ENCODE measurements at regions not wholly inside any gene's neighbourhood (a gene's known extent, or its start where the extent isn't known, plus 50 kb on each side); places are given as distances from the start of the nearest gene placed in this dataset.

DNA sequence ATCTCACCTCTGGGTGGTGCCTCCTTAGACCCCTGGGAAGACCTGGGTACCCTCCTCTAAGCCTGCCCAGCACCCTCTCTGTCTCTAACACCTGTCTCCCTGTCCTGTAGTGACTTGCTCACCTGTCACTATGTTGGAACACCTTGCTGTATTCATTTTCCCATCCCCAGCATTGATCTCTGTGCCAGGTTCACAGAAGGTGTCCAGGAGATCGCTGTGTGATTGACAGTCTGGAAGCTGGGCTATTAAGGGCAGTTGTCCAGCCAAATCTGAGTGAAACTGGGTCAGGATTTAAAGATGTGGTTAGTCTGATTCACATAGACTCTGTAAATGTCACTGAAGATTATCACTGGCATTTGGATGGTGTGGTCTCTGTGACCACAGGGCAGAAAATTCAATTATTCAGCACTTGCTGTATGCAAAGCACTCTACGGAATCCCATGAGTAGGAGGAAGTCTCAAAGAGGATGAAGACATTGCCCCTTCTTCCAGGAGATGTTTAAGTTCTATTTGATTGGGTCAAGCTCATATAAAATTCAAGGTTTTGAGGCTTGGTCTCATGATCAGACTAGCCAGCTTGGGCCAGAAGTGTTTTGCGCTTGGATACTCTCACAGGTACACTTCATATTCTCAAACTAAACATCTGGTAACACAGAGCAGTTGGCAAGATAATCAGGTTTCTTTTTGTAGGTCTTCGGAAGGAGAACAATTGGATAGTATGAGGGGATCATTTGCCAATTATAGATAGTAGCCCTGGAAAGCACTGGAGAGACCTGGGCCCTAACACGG is 57.8 kb upstream of the TAGAP start:
- TF ChIP-seq, protein P1, sequence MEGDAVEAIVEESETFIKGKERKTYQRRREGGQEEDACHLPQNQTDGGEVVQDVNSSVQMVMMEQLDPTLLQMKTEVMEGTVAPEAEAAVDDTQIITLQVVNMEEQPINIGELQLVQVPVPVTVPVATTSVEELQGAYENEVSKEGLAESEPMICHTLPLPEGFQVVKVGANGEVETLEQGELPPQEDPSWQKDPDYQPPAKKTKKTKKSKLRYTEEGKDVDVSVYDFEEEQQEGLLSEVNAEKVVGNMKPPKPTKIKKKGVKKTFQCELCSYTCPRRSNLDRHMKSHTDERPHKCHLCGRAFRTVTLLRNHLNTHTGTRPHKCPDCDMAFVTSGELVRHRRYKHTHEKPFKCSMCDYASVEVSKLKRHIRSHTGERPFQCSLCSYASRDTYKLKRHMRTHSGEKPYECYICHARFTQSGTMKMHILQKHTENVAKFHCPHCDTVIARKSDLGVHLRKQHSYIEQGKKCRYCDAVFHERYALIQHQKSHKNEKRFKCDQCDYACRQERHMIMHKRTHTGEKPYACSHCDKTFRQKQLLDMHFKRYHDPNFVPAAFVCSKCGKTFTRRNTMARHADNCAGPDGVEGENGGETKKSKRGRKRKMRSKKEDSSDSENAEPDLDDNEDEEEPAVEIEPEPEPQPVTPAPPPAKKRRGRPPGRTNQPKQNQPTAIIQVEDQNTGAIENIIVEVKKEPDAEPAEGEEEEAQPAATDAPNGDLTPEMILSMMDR (IDR thresholded peaks at IDR 0.05; ENCODE audit: borderline replicate concordance, control extremely low read depth, extremely low read depth, insufficient read depth, missing control alignments), result no peak
- no peak for DNase-seq (ENCODE audit: low spot score)
- in situ Hi-C loops (cut with MboI; ENCODE audit: low sequenced_read_pairs, unreplicated experiment), result loop anchor here (10.0 to 25.0 kb wide), 4 partner anchors 58 to 890 kb away; partner anchors contain the start of genes RSPH3 and TAGAP

DNA sequence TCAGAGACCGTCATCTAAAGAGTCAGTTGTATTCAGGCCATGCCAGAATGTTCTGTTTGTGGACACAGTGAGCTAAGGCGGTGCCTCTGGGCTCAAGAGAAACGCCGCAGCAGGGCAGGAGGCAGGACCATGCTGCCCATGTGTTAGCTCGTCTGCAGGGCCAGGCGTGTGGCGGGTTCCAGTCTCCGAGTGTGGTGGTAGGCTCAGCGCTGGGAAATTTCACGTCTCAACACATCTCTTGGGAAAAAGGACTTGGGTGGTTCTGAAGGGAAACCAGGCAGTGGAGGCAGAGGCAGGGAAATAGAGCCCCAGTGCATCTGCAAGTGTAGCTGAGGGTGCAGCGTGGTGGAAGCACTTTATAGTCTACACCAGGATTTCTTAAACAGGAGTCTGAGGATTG is 56.9 kb upstream of the TAGAP start:
- no peak for DNase-seq (ENCODE audit: low spot score)
- in situ Hi-C loops (cut with MboI; ENCODE audit: low sequenced_read_pairs, unreplicated experiment), result loop anchor here (10.0 to 25.0 kb wide), 4 partner anchors 57 to 889 kb away; partner anchors contain the start of genes RSPH3 and TAGAP
- TF ChIP-seq, protein P1 (IDR thresholded peaks at IDR 0.05; ENCODE audit: borderline replicate concordance, control extremely low read depth, extremely low read depth, insufficient read depth, missing control alignments), result no peak

DNA sequence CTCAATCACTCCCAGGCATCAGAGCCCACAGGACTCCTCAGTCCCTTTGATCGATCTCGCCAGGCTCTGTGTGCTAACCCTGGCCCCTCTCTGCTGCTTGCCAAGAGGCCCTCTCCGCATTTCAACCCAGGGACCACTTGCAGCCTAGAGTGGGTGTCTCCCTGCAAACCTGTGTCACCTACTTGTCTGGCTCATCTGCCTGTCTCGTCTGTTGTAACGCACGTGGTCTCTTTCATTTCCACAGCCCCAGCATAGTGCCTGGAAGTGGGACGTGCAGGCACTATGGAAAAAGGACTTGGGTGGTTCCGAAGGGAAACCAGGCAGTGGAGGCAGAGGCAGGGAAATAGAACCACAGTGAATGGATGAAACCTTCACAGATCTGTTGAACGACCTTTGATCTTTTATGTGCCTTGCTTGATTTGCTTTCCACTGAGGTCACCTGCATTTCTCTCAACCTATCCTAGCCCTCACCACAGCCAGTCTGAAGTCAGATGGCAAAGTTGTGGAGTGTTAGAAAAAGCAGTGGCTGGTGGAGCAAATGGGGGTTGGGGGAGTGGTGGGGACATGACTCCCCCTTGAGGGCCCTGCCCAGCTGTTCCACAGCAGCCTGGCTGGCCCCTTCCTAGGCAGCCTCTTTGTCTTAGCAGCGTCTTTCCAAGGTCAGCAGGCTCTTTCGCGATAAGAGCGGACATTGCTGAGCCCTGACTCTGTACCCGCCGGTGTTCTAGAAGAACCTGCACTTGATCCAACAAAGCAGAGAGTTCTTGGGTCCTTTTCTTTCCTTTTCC is 55.8 kb upstream of the TAGAP start:
- DNase-seq (ENCODE audit: low spot score), result no peak
- TF ChIP-seq, protein P1 (IDR thresholded peaks at IDR 0.05; ENCODE audit: borderline replicate concordance, control extremely low read depth, extremely low read depth, insufficient read depth, missing control alignments), result no peak
- in situ Hi-C loops (cut with MboI; ENCODE audit: low sequenced_read_pairs, unreplicated experiment), result loop anchor here (10.0 to 25.0 kb wide), 4 partner anchors 56 to 888 kb away; partner anchors contain the start of genes RSPH3 and TAGAP

DNA sequence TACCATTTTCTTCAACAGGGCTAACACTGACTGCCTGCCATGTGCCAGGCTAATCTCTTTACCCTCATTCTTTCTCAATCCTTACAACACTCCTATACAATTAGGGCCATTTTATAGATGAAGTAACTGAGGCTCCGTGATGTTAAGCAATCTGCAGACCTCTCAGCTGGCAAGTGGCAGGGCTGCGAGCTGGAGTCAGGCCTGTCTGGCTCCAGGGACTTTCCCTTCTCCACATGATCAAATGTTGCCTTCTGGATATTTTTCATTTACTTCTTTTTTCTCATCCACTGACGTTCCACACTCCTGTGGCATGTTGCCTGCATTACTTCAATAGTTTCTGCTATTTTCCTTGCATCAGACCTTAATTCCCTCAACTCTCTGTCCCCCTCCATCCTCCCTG is 55.2 kb upstream of the TAGAP start:
- TF ChIP-seq, protein P1 (IDR thresholded peaks at IDR 0.05; ENCODE audit: borderline replicate concordance, control extremely low read depth, extremely low read depth, insufficient read depth, missing control alignments), result no peak
- in situ Hi-C loops (cut with MboI; ENCODE audit: low sequenced_read_pairs, unreplicated experiment), result loop anchor here (10.0 to 25.0 kb wide), 4 partner anchors 55 to 888 kb away; partner anchors contain the start of genes RSPH3 and TAGAP
- DNase-seq (ENCODE audit: low spot score), result no peak

DNA sequence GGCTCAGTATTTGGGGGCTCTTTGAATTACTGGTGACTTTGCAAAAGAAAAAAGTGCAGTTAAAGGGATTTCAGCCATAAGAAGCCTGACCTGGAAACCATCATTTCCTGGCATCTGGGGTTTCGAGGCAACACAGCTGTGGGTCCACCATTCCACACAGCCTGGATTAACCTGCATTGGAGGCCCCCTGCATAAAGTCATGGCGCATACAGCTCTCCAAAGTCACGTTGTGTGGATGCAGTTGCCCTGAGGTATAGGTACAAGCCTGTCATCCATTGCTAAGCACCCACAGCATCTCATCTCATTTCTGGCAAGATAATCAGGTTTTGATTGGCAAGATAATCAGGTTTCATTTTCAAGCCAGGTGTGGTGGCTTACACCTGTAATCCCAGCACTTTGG is 54.5 kb upstream of the TAGAP start:
- in situ Hi-C loops (cut with MboI; ENCODE audit: low sequenced_read_pairs, unreplicated experiment), result no loop called here
- TF ChIP-seq, protein P1 (IDR thresholded peaks at IDR 0.05; ENCODE audit: borderline replicate concordance, control extremely low read depth, extremely low read depth, insufficient read depth, missing control alignments), result no peak
- no peak for DNase-seq (ENCODE audit: low spot score)

DNA sequence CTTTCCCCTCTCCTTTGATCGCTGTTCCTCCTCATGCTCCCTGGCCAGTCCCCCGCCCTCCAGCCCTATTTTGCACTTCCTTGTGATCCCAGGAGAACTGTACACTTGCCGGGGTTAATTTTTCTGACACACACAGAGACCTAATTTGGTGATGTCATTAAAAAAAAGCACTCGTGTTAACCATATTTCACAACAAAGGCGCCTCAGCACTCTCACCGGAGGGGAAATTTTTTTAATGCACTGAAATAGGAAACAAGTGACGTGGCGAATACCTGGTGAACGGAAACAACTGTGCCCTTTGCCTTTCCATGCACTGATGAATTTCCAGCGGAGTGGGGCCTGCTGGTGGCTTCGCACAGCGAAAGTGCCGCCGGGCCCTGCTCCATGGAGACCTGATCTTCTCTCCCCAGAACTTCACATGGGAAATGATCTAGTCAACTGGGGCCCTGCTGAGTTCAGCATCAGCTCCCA is 53.9 kb upstream of the TAGAP start:
- DNase-seq (ENCODE audit: low spot score), result no peak
- TF ChIP-seq, protein P1 (IDR thresholded peaks at IDR 0.05; ENCODE audit: borderline replicate concordance, control extremely low read depth, extremely low read depth, insufficient read depth, missing control alignments), result no peak
- in situ Hi-C loops (cut with MboI; ENCODE audit: low sequenced_read_pairs, unreplicated experiment), result no loop called here
